PFSK-1 (cell line): ENCODE measurements at regions not wholly inside any gene's neighbourhood (a gene's known extent, or its start where the extent isn't known, plus 50 kb on each side); places are given as distances from the start of the nearest gene placed in this dataset.

ENCODE experiments used
- POLR2AphosphoS5 ChIP-seq: IDR thresholded peaks from 2 replicates; pipeline ENCODE4 v1.6.1; 2012; ENCODE audit warnings: low read depth, mild to moderate bottlenecking, control low read depth, low read length, moderate library complexity
- SIN3A ChIP-seq: IDR thresholded peaks from 2 replicates; pipeline ENCODE4 v1.6.1; 2012; ENCODE audit warnings: mild to moderate bottlenecking, low read length, moderate library complexity, borderline replicate concordance; ENCODE audit not compliant: insufficient read depth
- TAF1 ChIP-seq: IDR thresholded peaks from 2 replicates; pipeline ENCODE4 v1.6.1; 2012; ENCODE audit warnings: low read length, control low read depth, borderline replicate concordance; ENCODE audit not compliant: insufficient read depth

DNA sequence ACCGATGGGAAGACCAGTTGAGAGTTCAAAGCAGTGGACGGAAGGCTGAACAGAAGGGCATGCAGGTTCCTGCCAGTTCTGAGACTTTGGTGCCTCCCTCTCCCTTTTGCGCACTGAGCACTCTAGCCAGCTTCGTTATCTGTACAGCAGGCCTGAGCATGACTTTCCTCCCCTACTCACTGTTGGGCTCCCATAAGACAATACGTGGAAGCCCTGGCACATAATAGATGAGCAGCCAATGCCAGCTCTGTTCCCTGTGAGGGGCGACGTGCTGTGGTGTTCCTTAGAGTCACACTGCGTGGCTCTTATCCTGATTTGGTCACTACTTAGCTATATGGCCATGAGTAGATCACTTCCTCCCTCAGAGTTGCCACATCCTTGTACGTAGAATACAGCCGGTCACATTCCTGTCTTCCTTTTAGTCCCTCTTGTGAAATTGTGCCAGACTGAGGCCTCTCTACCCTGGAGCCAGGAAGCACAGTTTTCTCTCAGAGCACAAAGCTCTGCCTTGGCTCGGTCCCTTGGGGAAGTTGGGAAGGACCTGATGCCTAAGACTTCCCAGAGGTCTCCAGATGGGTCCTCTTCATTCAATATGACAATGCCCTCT is 160.4 kb upstream of the MAMLD1 start:
- TF ChIP-seq TAF1, result no peak
- no peak for TF ChIP-seq SIN3A
- no peak for TF ChIP-seq POLR2AphosphoS5
